ENCODE measurements at regions not wholly inside any gene's neighbourhood (a gene's known extent, or its start where the extent isn't known, plus 50 kb on each side); places are given as distances from the start of the nearest gene placed in this dataset.

- TF ChIP-seq CTCF (IDR thresholded peaks at IDR 0.05 in 4 of 5, conservative IDR thresholded peaks at IDR 0.05 in 1 of 5) (no peak), POLR2A (IDR thresholded peaks at IDR 0.05) (no peak)
These were observed 361.1 kb upstream of the SHH start for GRCh38 chr7:156173346-156173745.

Data from gastrocnemius medialis (tissue), 4 donors.